GM23338 (cell line): ENCODE measurements at regions not wholly inside any gene's neighbourhood (a gene's known extent, or its start where the extent isn't known, plus 50 kb on each side); places are given as distances from the start of the nearest gene placed in this dataset.

Experiments
- ATAC-seq: fragments of 200-7000 bp; cut with Tn5 transposase; 3 replicates; pipeline ENCODE4 v1.9.1; 2020
- DNase-seq: peaks from one replicate; pipeline ENCODE4 v3.0.0-alpha.2; 2015; ENCODE audit warnings: low spot score
- H2AFZ ChIP-seq: fragments of 200-600 bp; sonication (generic); 2 replicates; pipeline ENCODE4 v1.8.0; 2016; ENCODE audit warnings: antibody characterized with exemption, mild to moderate bottlenecking, moderate library complexity
- H3F3A ChIP-seq: fragments of 200-600 bp; sonication (generic); replicated peaks from 2 replicates; pipeline ENCODE4 v1.8.0; 2017; ENCODE audit warnings: antibody characterized with exemption, mixed run types, low read depth
- H3K27ac ChIP-seq: fragments of 200-600 bp; sonication (generic); 2 replicates; pipeline ENCODE4 v1.6.1; 2016; ENCODE audit warnings: low read depth
- H3K27me3 ChIP-seq: fragments of 200-600 bp; sonication (generic); 2 replicates; pipeline ENCODE4 v1.8.0; 2016; ENCODE audit warnings: mild to moderate bottlenecking, mixed run types, moderate library complexity; ENCODE audit not compliant: insufficient read depth
- H3K36me3 ChIP-seq: fragments of 200-600 bp; sonication (generic); 2 replicates; pipeline ENCODE4 v1.8.0; 2016; ENCODE audit warnings: mild to moderate bottlenecking; ENCODE audit not compliant: insufficient read depth
- H3K4me1 ChIP-seq: fragments of 200-600 bp; sonication (generic); 2 replicates; pipeline ENCODE4 v1.8.0; 2016; ENCODE audit warnings: mild to moderate bottlenecking, moderate library complexity; ENCODE audit not compliant: insufficient read depth
- H3K4me2 ChIP-seq: fragments of 200-600 bp; sonication (generic); 2 replicates; pipeline ENCODE4 v1.7.1; 2017; ENCODE audit warnings: mixed run types
- H3K4me3 ChIP-seq: fragments of 200-600 bp; sonication (generic); 2 replicates; pipeline ENCODE4 v1.6.1; 2016; ENCODE audit warnings: mixed run types
- H3K79me2 ChIP-seq: fragments of 200-600 bp; sonication (generic); replicated peaks from 2 replicates; pipeline ENCODE4 v1.8.0; 2017; ENCODE audit warnings: mild to moderate bottlenecking; ENCODE audit not compliant: insufficient read depth
- H3K9me2 ChIP-seq: fragments of 200-600 bp; sonication (generic); 2 replicates; pipeline ENCODE4 v1.8.0; 2017; ENCODE audit not compliant: insufficient read depth
- H4K20me1 ChIP-seq: fragments of 200-600 bp; sonication (generic); replicated peaks from 2 replicates; pipeline ENCODE4 v1.8.0; 2017; ENCODE audit warnings: mild to moderate bottlenecking; ENCODE audit not compliant: insufficient read depth
- H3K27ac Mint-ChIP-seq: 2 replicates; pipeline ENCODE4 v1.8.0; 2020; ENCODE audit warnings: inconsistent platforms, mild to moderate bottlenecking, moderate library complexity, mixed read lengths
- H3K27me3 Mint-ChIP-seq: 3 replicates; pipeline ENCODE4 v1.8.0; 2022; ENCODE audit warnings: low read depth, mild to moderate bottlenecking, moderate library complexity, mixed read lengths, inconsistent platforms; ENCODE audit not compliant: insufficient read depth, poor library complexity
- H3K36me3 Mint-ChIP-seq: 3 replicates; pipeline ENCODE4 v1.8.0; 2021; ENCODE audit warnings: low read depth, mild to moderate bottlenecking, inconsistent platforms, moderate library complexity, mixed read lengths
- H3K4me1 Mint-ChIP-seq: 3 replicates; pipeline ENCODE4 v1.8.0; 2020; ENCODE audit warnings: mild to moderate bottlenecking, inconsistent platforms, mixed read lengths
- H3K4me3 Mint-ChIP-seq: 3 replicates; pipeline ENCODE4 v1.8.0; 2021; ENCODE audit warnings: moderate library complexity, mild to moderate bottlenecking, inconsistent platforms, mixed read lengths
- H3K9me3 Mint-ChIP-seq: 3 replicates; pipeline ENCODE4 v1.8.0; 2020; ENCODE audit warnings: moderate library complexity, mild to moderate bottlenecking, inconsistent platforms, mixed read lengths
- CREB1 ChIP-seq: fragments of 250-450 bp; sonication (Bioruptor Pico); IDR thresholded peaks from 2 replicates; pipeline ENCODE4 v1.5.0; 2020; ENCODE audit warnings: low read depth, mild to moderate bottlenecking, moderate library complexity
- CTCF ChIP-seq, 2 experiments: fragments of 200-600 bp in 1 of 2; sonication (generic) in 1 of 2; conservative IDR thresholded peaks; 2 replicates each; pipeline versions ENCODE4 v1.5.1 to v1.6.1; 2016 to 2017; ENCODE audit warnings: antibody characterized with exemption in 2 of 2, low read depth in 2 of 2, mild to moderate bottlenecking in 2 of 2, moderate library complexity in 1 of 2
- EZH2 ChIP-seq: fragments of 200-600 bp; sonication (generic); IDR thresholded peaks from one replicate; pipeline ENCODE4 v1.8.0; 2017; ENCODE audit warnings: antibody characterized with exemption, mild to moderate bottlenecking, low read depth; ENCODE audit not compliant: unreplicated experiment
- EZH2phosphoT487 ChIP-seq: fragments of 200-600 bp; sonication (generic); IDR thresholded peaks from one replicate; pipeline ENCODE4 v1.8.1; 2018; ENCODE audit warnings: antibody characterized with exemption; ENCODE audit not compliant: unreplicated experiment
- POLR2AphosphoS5 ChIP-seq: IDR thresholded peaks from 2 replicates; pipeline ENCODE4 v1.6.1; 2016; ENCODE audit warnings: antibody characterized with exemption, low read depth
- STAT1 ChIP-seq: IDR thresholded peaks from one replicate; pipeline ENCODE4 v1.6.1; 2016; ENCODE audit warnings: antibody characterized with exemption; ENCODE audit not compliant: unreplicated experiment
- TF ChIP-seq, protein P1 (sequence below): IDR thresholded peaks from one replicate; pipeline ENCODE4 v1.6.1; 2018; ENCODE audit warnings: antibody characterized with exemption; ENCODE audit not compliant: unreplicated experiment
- TF ChIP-seq, protein P2 (sequence below): IDR thresholded peaks from 2 replicates; pipeline ENCODE4 v1.6.1; 2016; ENCODE audit warnings: antibody characterized with exemption
- TF ChIP-seq, protein P3 (sequence below): fragments of 250-450 bp; sonication (Bioruptor Pico); IDR thresholded peaks from 2 replicates; pipeline ENCODE4 v1.5.0; 2020; ENCODE audit warnings: mild to moderate bottlenecking, moderate library complexity

DNA sequence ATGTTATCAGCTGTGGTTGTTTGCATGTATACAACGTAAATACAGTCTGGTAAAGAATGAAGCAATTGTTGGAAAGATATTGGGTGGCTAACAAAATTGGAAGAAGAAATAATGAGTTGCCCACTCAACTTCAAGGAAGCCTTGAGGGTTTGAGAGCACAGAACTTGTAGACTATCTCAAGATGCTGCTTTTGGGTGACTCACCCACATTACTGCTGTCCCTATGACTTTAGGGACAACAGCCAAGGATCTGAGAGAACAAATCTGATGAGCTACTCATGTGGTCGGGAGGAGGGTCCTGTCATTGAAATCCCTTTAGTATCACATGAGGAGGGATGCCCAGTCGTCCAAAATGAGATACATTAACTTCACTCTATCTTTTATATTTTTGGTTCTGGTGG is 261.8 kb downstream of the GAS1 start (continued):
- TF ChIP-seq, protein P1, sequence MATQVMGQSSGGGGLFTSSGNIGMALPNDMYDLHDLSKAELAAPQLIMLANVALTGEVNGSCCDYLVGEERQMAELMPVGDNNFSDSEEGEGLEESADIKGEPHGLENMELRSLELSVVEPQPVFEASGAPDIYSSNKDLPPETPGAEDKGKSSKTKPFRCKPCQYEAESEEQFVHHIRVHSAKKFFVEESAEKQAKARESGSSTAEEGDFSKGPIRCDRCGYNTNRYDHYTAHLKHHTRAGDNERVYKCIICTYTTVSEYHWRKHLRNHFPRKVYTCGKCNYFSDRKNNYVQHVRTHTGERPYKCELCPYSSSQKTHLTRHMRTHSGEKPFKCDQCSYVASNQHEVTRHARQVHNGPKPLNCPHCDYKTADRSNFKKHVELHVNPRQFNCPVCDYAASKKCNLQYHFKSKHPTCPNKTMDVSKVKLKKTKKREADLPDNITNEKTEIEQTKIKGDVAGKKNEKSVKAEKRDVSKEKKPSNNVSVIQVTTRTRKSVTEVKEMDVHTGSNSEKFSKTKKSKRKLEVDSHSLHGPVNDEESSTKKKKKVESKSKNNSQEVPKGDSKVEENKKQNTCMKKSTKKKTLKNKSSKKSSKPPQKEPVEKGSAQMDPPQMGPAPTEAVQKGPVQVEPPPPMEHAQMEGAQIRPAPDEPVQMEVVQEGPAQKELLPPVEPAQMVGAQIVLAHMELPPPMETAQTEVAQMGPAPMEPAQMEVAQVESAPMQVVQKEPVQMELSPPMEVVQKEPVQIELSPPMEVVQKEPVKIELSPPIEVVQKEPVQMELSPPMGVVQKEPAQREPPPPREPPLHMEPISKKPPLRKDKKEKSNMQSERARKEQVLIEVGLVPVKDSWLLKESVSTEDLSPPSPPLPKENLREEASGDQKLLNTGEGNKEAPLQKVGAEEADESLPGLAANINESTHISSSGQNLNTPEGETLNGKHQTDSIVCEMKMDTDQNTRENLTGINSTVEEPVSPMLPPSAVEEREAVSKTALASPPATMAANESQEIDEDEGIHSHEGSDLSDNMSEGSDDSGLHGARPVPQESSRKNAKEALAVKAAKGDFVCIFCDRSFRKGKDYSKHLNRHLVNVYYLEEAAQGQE: no peak

- Mint-ChIP-seq H3K4me1 (peaks cover 4% of the 10 kb centered on the region; the same call in 2 of the 3 replicates), H3K4me3 (no peak overlapping the region)
- H3K4me3 ChIP-seq: no peak overlapping the region
- TF ChIP-seq EZH2: no peak
- no peak for TF ChIP-seq STAT1
- no peak for TF ChIP-seq POLR2AphosphoS5
- TF ChIP-seq, protein P2, sequence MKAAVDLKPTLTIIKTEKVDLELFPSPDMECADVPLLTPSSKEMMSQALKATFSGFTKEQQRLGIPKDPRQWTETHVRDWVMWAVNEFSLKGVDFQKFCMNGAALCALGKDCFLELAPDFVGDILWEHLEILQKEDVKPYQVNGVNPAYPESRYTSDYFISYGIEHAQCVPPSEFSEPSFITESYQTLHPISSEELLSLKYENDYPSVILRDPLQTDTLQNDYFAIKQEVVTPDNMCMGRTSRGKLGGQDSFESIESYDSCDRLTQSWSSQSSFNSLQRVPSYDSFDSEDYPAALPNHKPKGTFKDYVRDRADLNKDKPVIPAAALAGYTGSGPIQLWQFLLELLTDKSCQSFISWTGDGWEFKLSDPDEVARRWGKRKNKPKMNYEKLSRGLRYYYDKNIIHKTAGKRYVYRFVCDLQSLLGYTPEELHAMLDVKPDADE: no peak
- TF ChIP-seq CTCF (conservative IDR thresholded peaks at IDR 0.05; ENCODE audit: low read depth in 2 of 2): no peak
- TF ChIP-seq, protein P3, sequence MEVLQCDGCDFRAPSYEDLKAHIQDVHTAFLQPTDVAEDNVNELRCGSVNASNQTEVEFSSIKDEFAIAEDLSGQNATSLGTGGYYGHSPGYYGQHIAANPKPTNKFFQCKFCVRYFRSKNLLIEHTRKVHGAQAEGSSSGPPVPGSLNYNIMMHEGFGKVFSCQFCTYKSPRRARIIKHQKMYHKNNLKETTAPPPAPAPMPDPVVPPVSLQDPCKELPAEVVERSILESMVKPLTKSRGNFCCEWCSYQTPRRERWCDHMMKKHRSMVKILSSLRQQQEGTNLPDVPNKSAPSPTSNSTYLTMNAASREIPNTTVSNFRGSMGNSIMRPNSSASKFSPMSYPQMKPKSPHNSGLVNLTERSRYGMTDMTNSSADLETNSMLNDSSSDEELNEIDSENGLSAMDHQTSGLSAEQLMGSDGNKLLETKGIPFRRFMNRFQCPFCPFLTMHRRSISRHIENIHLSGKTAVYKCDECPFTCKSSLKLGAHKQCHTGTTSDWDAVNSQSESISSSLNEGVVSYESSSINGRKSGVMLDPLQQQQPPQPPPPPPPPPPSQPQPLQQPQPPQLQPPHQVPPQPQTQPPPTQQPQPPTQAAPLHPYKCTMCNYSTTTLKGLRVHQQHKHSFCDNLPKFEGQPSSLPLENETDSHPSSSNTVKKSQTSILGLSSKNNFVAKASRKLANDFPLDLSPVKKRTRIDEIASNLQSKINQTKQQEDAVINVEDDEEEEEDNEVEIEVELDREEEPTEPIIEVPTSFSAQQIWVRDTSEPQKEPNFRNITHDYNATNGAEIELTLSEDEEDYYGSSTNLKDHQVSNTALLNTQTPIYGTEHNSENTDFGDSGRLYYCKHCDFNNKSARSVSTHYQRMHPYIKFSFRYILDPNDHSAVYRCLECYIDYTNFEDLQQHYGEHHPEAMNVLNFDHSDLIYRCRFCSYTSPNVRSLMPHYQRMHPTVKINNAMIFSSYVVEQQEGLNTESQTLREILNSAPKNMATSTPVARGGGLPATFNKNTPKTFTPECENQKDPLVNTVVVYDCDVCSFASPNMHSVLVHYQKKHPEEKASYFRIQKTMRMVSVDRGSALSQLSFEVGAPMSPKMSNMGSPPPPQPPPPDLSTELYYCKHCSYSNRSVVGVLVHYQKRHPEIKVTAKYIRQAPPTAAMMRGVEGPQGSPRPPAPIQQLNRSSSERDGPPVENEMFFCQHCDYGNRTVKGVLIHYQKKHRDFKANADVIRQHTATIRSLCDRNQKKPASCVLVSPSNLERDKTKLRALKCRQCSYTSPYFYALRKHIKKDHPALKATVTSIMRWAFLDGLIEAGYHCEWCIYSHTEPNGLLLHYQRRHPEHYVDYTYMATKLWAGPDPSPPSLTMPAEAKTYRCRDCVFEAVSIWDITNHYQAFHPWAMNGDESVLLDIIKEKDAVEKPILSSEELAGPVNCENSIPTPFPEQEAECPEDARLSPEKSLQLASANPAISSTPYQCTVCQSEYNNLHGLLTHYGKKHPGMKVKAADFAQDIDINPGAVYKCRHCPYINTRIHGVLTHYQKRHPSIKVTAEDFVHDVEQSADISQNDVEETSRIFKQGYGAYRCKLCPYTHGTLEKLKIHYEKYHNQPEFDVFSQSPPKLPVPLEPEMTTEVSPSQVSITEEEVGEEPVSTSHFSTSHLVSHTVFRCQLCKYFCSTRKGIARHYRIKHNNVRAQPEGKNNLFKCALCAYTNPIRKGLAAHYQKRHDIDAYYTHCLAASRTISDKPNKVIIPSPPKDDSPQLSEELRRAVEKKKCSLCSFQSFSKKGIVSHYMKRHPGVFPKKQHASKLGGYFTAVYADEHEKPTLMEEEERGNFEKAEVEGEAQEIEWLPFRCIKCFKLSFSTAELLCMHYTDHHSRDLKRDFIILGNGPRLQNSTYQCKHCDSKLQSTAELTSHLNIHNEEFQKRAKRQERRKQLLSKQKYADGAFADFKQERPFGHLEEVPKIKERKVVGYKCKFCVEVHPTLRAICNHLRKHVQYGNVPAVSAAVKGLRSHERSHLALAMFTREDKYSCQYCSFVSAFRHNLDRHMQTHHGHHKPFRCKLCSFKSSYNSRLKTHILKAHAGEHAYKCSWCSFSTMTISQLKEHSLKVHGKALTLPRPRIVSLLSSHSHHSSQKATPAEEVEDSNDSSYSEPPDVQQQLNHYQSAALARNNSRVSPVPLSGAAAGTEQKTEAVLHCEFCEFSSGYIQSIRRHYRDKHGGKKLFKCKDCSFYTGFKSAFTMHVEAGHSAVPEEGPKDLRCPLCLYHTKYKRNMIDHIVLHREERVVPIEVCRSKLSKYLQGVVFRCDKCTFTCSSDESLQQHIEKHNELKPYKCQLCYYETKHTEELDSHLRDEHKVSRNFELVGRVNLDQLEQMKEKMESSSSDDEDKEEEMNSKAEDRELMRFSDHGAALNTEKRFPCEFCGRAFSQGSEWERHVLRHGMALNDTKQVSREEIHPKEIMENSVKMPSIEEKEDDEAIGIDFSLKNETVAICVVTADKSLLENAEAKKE (CRISPR knock-in tag): no peak
- no peak for TF ChIP-seq EZH2phosphoT487
- TF ChIP-seq CREB1: no peak
- TF ChIP-seq, protein P1: no peak
Observed at GRCh38 chr9:86684148-86684547, 263.2 kb downstream of the GAS1 start.

More at GRCh38 chr9:86684148-86684547, 263.2 kb downstream of the GAS1 start:
- Histone ChIP-seq H3K27me3 (no peaks in the 10 kb centered on the region), H3F3A (no peaks in the 10 kb centered on the region), H2AFZ (no peak overlapping the region), H3K27ac (no peak overlapping the region), H4K20me1 (no peaks in the 10 kb centered on the region), H3K4me2 (no peak overlapping the region), H3K4me1 (no peaks in the 10 kb centered on the region), H3K79me2 (no peaks in the 10 kb centered on the region), H3K9me2 (no peaks in the 10 kb centered on the region), H3K36me3 (no peaks in the 10 kb centered on the region)
- Mint-ChIP-seq H3K9me3 (no peaks in the 10 kb centered on the region), H3K36me3 (no peaks in the 10 kb centered on the region), H3K27ac (no peak overlapping the region), H3K27me3 (no peaks in the 10 kb centered on the region)
- no peak for DNase-seq
- ATAC-seq: no peak
